H1 (cell line): ENCODE measurements at regions not wholly inside any gene's neighbourhood (a gene's known extent, or its start where the extent isn't known, plus 50 kb on each side); places are given as distances from the start of the nearest gene placed in this dataset.

ENCODE experiments used
- CTCF ChIA-PET: fragments of 300-600 bp; sonication (Branson Sonifier 250); formaldehyde crosslinking; loops from one replicate; lab custom pipeline; 2021; ENCODE audit not compliant: partially characterized antibody; lab: Charles Lee
- POLR2A ChIA-PET: fragments of 300-600 bp; sonication (Branson Sonifier 250); formaldehyde crosslinking; loops from one replicate; lab custom pipeline; 2021; ENCODE audit warnings: inconsistent platforms; ENCODE audit not compliant: partially characterized antibody; lab: Charles Lee
- DNase-seq, 2 experiments: peaks; one replicate each; pipeline versions ENCODE4 v3.0.0 to v3.0.0-alpha.2; 2010 to 2022; ENCODE audit warnings: low spot score in 2 of 2, low read depth in 1 of 2, mixed read lengths in 1 of 2
- FAIRE-seq: peaks from 2 replicates; lab custom pipeline; 2011; peaks lifted over from hg19 to GRCh38; lab: Jason Lieb, UNC
- H2AFZ ChIP-seq: 2 replicates; pipeline ENCODE4 v1.8.1; 2012; ENCODE audit warnings: low read length, inconsistent platforms
- H2AK5ac ChIP-seq: 2 replicates; pipeline ENCODE4 v1.6.1; 2013; ENCODE audit warnings: low read depth, low read length
- H2BK120ac ChIP-seq: replicated peaks from 2 replicates; pipeline ENCODE3; 2013; ENCODE audit warnings: low read depth, low read length, inconsistent platforms
- H2BK12ac ChIP-seq: 2 replicates; pipeline ENCODE4 v1.6.1; 2013; ENCODE audit warnings: low read depth, low read length
- H2BK15ac ChIP-seq: 2 replicates; pipeline ENCODE4 v1.6.1; 2013; ENCODE audit warnings: low read length
- H2BK20ac ChIP-seq: 2 replicates; pipeline ENCODE4 v1.6.1; 2013; ENCODE audit warnings: low read length
- H2BK5ac ChIP-seq: 2 replicates; pipeline ENCODE4 v1.6.1; 2013; ENCODE audit warnings: low read depth, low read length
- H3K14ac ChIP-seq: 2 replicates; pipeline ENCODE4 v1.6.1; 2013; ENCODE audit warnings: inconsistent platforms; ENCODE audit not compliant: insufficient read length
- H3K18ac ChIP-seq: 2 replicates; pipeline ENCODE4 v1.6.1; 2013; ENCODE audit warnings: low read length; ENCODE audit errors: extremely low read depth
- H3K23ac ChIP-seq: 2 replicates; pipeline ENCODE4 v1.6.1; 2013; ENCODE audit warnings: inconsistent platforms; ENCODE audit not compliant: insufficient read length
- H3K23me2 ChIP-seq: 2 replicates; pipeline ENCODE4 v1.6.1; 2013; ENCODE audit warnings: low read depth, low read length
- H3K27ac ChIP-seq: 2 replicates; pipeline ENCODE4 v1.6.1; 2011; ENCODE audit warnings: low read depth, low read length, inconsistent platforms
- H3K27me3 ChIP-seq, 4 experiments: replicated peaks in 1 of 4; 1 replicate in 1 of 4; 2 replicates in 3 of 4; pipeline versions ENCODE4 v1.6.1 to v1.8.1; 2011 to 2013; ENCODE audit warnings: low read length in 3 of 4, mild to moderate bottlenecking in 3 of 4, inconsistent platforms in 2 of 4, mixed read lengths in 2 of 4, moderate library complexity in 1 of 4; ENCODE audit not compliant: control insufficient read depth in 3 of 4, insufficient read depth in 3 of 4; ENCODE audit errors: extremely low read depth in 1 of 4
- H3K36me3 ChIP-seq, 4 experiments: 2 replicates each; pipeline versions ENCODE4 v1.6.1 to v1.8.1; 2011 to 2013; ENCODE audit warnings: mild to moderate bottlenecking in 4 of 4, low read length in 3 of 4, moderate library complexity in 2 of 4, control low read depth in 1 of 4, inconsistent platforms in 1 of 4; ENCODE audit not compliant: insufficient read depth in 4 of 4, control insufficient read depth in 2 of 4
- H3K4ac ChIP-seq: replicated peaks from 2 replicates; pipeline ENCODE3; 2013; ENCODE audit warnings: low read length, low read depth, mixed read lengths, inconsistent platforms; ENCODE audit not compliant: insufficient read length
- H3K4me1 ChIP-seq, 4 experiments: replicated peaks in 1 of 4; 1 replicate in 1 of 4; 2 replicates in 3 of 4; pipeline versions ENCODE4 v1.6.1 to v1.8.1; 2011 to 2013; ENCODE audit warnings: low read length in 3 of 4, inconsistent platforms in 2 of 4, mixed read lengths in 1 of 4; ENCODE audit not compliant: insufficient read depth in 4 of 4, control insufficient read depth in 3 of 4
- H3K4me2 ChIP-seq, 2 experiments: 2 replicates each; pipeline versions ENCODE4 v1.6.1 to v1.8.1; 2011 to 2013; ENCODE audit warnings: low read depth in 2 of 2, low read length in 2 of 2, control low read depth in 1 of 2, inconsistent platforms in 1 of 2, mild to moderate bottlenecking in 1 of 2; ENCODE audit not compliant: insufficient read depth in 1 of 2
- H3K4me3 ChIP-seq, 4 experiments: fragments of 200-600, 300-600 bp in 1 of 4; sonication (generic), shearing (Covaris generic), sonication (Bioruptor Twin) in 1 of 4; 2 replicates each; pipeline versions ENCODE4 v1.5.1 to v1.8.1; 2011 to 2016; ENCODE audit warnings: low read length in 4 of 4, low read depth in 3 of 4, control low read depth in 2 of 4, inconsistent platforms in 2 of 4, mild to moderate bottlenecking in 2 of 4, mixed read lengths in 1 of 4, moderate library complexity in 1 of 4; ENCODE audit not compliant: insufficient read depth in 2 of 4; ENCODE audit errors: extremely low read depth in 1 of 4
- H3K56ac ChIP-seq: replicated peaks from 2 replicates; pipeline ENCODE3; 2013; ENCODE audit warnings: low read depth, mild to moderate bottlenecking, mixed read lengths, low read length, inconsistent platforms; ENCODE audit not compliant: insufficient read length
- H3K79me1 ChIP-seq: 2 replicates; pipeline ENCODE4 v1.6.1; 2013; ENCODE audit warnings: low read depth, low read length, control low read depth
- H3K79me2 ChIP-seq, 2 experiments: 2 replicates each; pipeline versions ENCODE4 v1.6.1 to v1.8.1; 2012 to 2013; ENCODE audit warnings: low read length in 2 of 2, mild to moderate bottlenecking in 2 of 2, inconsistent platforms in 1 of 2; ENCODE audit not compliant: insufficient read depth in 2 of 2, control insufficient read depth in 1 of 2
- H3K9ac ChIP-seq, 4 experiments: replicated peaks in 1 of 4; 1 replicate in 1 of 4; 2 replicates in 3 of 4; pipeline versions ENCODE4 v1.6.1 to v1.8.1; 2011 to 2013; ENCODE audit warnings: low read depth in 3 of 4, low read length in 3 of 4, control low read depth in 2 of 4, mild to moderate bottlenecking in 2 of 4, moderate library complexity in 2 of 4, inconsistent platforms in 1 of 4; ENCODE audit errors: extremely low read depth in 1 of 4
- H3K9me3 ChIP-seq, 2 experiments: 2 replicates each; pipeline versions ENCODE4 v1.6.1 to v1.8.1; 2012 to 2013; ENCODE audit warnings: mild to moderate bottlenecking in 2 of 2, moderate library complexity in 2 of 2, control low read depth in 1 of 2, inconsistent platforms in 1 of 2, low read depth in 1 of 2, low read length in 1 of 2, mixed read lengths in 1 of 2; ENCODE audit not compliant: insufficient read depth in 2 of 2
- H4K20me1 ChIP-seq, 2 experiments: replicated peaks in 1 of 2; 2 replicates each; pipeline versions ENCODE3 to v1.8.1; 2011 to 2013; ENCODE audit warnings: inconsistent platforms in 2 of 2, low read length in 2 of 2, mild to moderate bottlenecking in 1 of 2; ENCODE audit not compliant: insufficient read depth in 2 of 2, control insufficient read depth in 1 of 2
- H4K5ac ChIP-seq: 2 replicates; pipeline ENCODE4 v1.6.1; 2013; ENCODE audit warnings: low read length, low read depth, mixed read lengths, inconsistent platforms; ENCODE audit not compliant: insufficient read length
- H4K8ac ChIP-seq: 2 replicates; pipeline ENCODE4 v1.8.0; 2013; ENCODE audit warnings: mild to moderate bottlenecking, moderate library complexity, low read length, inconsistent platforms; ENCODE audit not compliant: insufficient read depth; ENCODE audit errors: extremely low read depth
- H4K91ac ChIP-seq: replicated peaks from 2 replicates; pipeline ENCODE3; 2013; ENCODE audit warnings: low read length, mixed read lengths, inconsistent platforms; ENCODE audit not compliant: insufficient read length
- ASH2L ChIP-seq: fragments of 200-600, 300-600 bp; sonication (generic); IDR thresholded peaks from one replicate; pipeline ENCODE4 v1.7.1; 2017; ENCODE audit warnings: low read length
- BACH1 ChIP-seq: IDR thresholded peaks from 2 replicates; pipeline ENCODE4 v1.6.1; 2012; ENCODE audit warnings: low read length, improper control_type of control experiment
- CBX5 ChIP-seq: fragments of 300-800, 300-1000 bp; sonication (generic); IDR thresholded peaks from 2 replicates; pipeline ENCODE4 v1.7.1; 2016; ENCODE audit warnings: antibody characterized with exemption, low read length, low read depth
- CTBP2 ChIP-seq: IDR thresholded peaks from 2 replicates; pipeline ENCODE4 v1.7.0; 2011; ENCODE audit warnings: borderline replicate concordance, mild to moderate bottlenecking, moderate library complexity, mixed read lengths, low read length; ENCODE audit not compliant: insufficient read depth, insufficient read length
- YY1 ChIP-seq: IDR thresholded peaks from 2 replicates; pipeline ENCODE4 v1.6.1; 2011; ENCODE audit warnings: low read depth, mild to moderate bottlenecking, low read length
- WGBS, 2 experiments: shearing (Covaris generic) in 1 of 2; methylation state at CpG; one replicate each; pipeline versions ENCODE4 v1.1.6 to v1.1.7; 2013 to 2015; ENCODE audit warnings: low lambda C conversion rate in 2 of 2, mixed read lengths in 2 of 2, inconsistent platforms in 1 of 2, low coverage in 1 of 2, missing lambda C conversion rate in 1 of 2; ENCODE audit not compliant: insufficient replicate concordance in 2 of 2, insufficient coverage in 1 of 2, insufficient read length in 1 of 2; ENCODE audit errors: extremely low coverage in 1 of 2, missing lambda C conversion rate in 1 of 2; 5-methylcytosine and 5-hydroxymethylcytosine counted together
- TF ChIP-seq, protein P1 (sequence below): IDR thresholded peaks from 2 replicates; pipeline ENCODE4 v1.6.1; 2011; ENCODE audit warnings: low read depth, mild to moderate bottlenecking, low read length; ENCODE audit not compliant: insufficient read depth

DNA sequence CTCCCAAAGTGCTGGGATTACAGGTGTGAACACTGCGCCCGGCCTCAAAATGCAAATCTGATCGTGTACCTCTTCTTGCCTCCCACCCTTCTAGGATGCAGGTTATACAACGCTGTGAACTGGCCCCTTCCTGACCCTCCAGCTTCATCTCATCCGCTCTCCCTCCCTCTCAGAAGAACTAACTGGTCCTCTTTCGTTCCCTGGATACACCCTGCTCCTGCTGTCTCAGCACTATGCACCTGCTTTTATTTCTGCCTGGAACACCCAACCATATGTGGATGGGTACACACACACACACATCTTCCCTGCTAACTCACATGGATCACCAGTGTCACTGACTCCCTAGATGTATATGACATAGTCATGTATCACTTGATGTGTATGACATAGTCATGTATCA, 56.1 kb upstream of the VASH1 start:
- Histone ChIP-seq H3K4me1 (no peaks in the 10 kb centered on the region), H2BK15ac (no peak overlapping the region), H3K4me3 (no peak overlapping the region), H4K5ac (no peak overlapping the region), H4K91ac (no peak overlapping the region), H4K20me1 (peaks cover 0 to 2% of the 10 kb centered on the region in 2 experiments), H2BK20ac (no peak overlapping the region), H3K79me1 (no peaks in the 10 kb centered on the region), H3K23ac (no peak overlapping the region), H2BK5ac (no peak overlapping the region), H3K79me2 (no peaks in the 10 kb centered on the region), H4K8ac (no peak overlapping the region), H3K56ac (no peak overlapping the region), H3K4ac (no peak overlapping the region), H2AFZ (no peak overlapping the region), H2AK5ac (peak overlapping the region; percentile 45; the same call in 1 of the 2 replicates), H3K14ac (no peak overlapping the region), H2BK12ac (no peak overlapping the region), H2BK120ac (no peak overlapping the region), H3K27ac (no peak overlapping the region), H3K27me3 (no peaks in the 10 kb centered on the region), H3K9me3 (peaks cover 0 to 5% of the 10 kb centered on the region in 2 experiments; a peak in 1 of 4 replicates), H3K23me2 (no peaks in the 10 kb centered on the region), H3K4me2 (no peak overlapping the region), H3K18ac (no peak overlapping the region), H3K36me3 (no peaks in the 10 kb centered on the region; a peak in 1 of 8 replicates), H3K9ac (no peak overlapping the region)
- FAIRE-seq (no peak), DNase-seq (peak in 1 of 2 experiments; percentile 11)
- ChIA-PET POLR2A (no interaction called here), CTCF (interaction anchor here (1.3 to 2.7 kb wide), 2 partner anchors 12 to 79 kb away, joined by 3 to 14 read pairs; no protein-coding TSS in a partner anchor)
- WGBS, 2 experiments, result 86% methylated on average over 6 of the region's 6 CpGs; no CpG with 5 or more reads in 1 of the 2 experiments
- no peak for TF ChIP-seq ASH2L
- TF ChIP-seq, protein P1, sequence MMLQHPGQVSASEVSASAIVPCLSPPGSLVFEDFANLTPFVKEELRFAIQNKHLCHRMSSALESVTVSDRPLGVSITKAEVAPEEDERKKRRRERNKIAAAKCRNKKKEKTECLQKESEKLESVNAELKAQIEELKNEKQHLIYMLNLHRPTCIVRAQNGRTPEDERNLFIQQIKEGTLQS, result no peak
- TF ChIP-seq CBX5, result no peak
- no peak for TF ChIP-seq YY1
- no peak for TF ChIP-seq CTBP2
- TF ChIP-seq BACH1, result no peak
